Esophagus muscularis mucosa (tissue), 4 donors: ENCODE measurements at regions not wholly inside any gene's neighbourhood (a gene's known extent, or its start where the extent isn't known, plus 50 kb on each side); places are given as distances from the start of the nearest gene placed in this dataset.

Source experiments
- DNase-seq: peaks from one replicate; pipeline ENCODE4 v3.0.0-alpha.2; 2017; ENCODE audit errors: extremely low spot score
- H3K27ac ChIP-seq, 4 donors: fragments of 200-600 bp; sonication (generic); replicated peaks in 1 of 4; 1 replicate in 3 of 4; 2 replicates in 1 of 4; pipeline ENCODE4 v1.5.1; 2016 to 2019; ENCODE audit warnings: mild to moderate bottlenecking in 1 of 4
- H3K27me3 ChIP-seq, 4 donors: fragments of 200-600 bp; sonication (generic); one replicate each; pipeline versions ENCODE4 v1.5.1 to v1.6.0; 2016 to 2019
- H3K36me3 ChIP-seq, 4 donors: fragments of 200-600 bp; sonication (generic); one replicate each; pipeline ENCODE4 v1.5.1; 2016 to 2019
- H3K4me1 ChIP-seq, 4 donors: fragments of 200-600 bp; sonication (generic); one replicate each; pipeline ENCODE4 v1.5.1; 2016 to 2019
- H3K4me3 ChIP-seq, 4 donors: fragments of 200-600 bp; sonication (generic); 1 replicate in 2 of 4; 2 replicates in 2 of 4; pipeline ENCODE4 v1.5.1; 2016 to 2019; ENCODE audit warnings: mild to moderate bottlenecking in 4 of 4, moderate library complexity in 1 of 4
- H3K9me3 ChIP-seq, 4 donors: fragments of 200-600 bp; sonication (generic); 1 replicate in 3 of 4; 2 replicates in 1 of 4; pipeline ENCODE4 v1.5.1; 2016 to 2019
- CTCF ChIP-seq, 3 experiments: fragments of 200-600 bp in 2 of 3; fragments of 450-650 bp in 1 of 3; sonication (generic) in 2 of 3; IDR thresholded peaks; one replicate each; pipeline ENCODE4 v1.5.1; 2017 to 2019; ENCODE audit warnings: antibody characterized with exemption in 3 of 3, mild to moderate bottlenecking in 2 of 3, moderate library complexity in 1 of 3
- EP300 ChIP-seq: sonication (generic); formaldehyde crosslinking; IDR thresholded peaks from one replicate; pipeline ENCODE4 v1.6.1; 2017; ENCODE audit warnings: antibody characterized with exemption
- POLR2A ChIP-seq: fragments of 450-650 bp; IDR thresholded peaks from one replicate; pipeline ENCODE4 v1.6.1; 2017; ENCODE audit warnings: antibody characterized with exemption, moderate library complexity, mild to moderate bottlenecking, low read depth
- POLR2AphosphoS5 ChIP-seq, 2 donors: sonication (generic); formaldehyde crosslinking; IDR thresholded peaks; one replicate each; pipeline ENCODE4 v1.6.1; 2017; ENCODE audit warnings: antibody characterized with exemption in 2 of 2
- WGBS: methylation state at CpG from one replicate; pipeline ENCODE4 v1.1.5; 2018; 5-methylcytosine and 5-hydroxymethylcytosine counted together
- intact Hi-C: fragments of 100-400 bp; cut with DNase I; formaldehyde crosslinking; loops from one replicate; pipeline ENCODE4 v1.15.1; 2023

GRCh38 chr17:6893382-6894205 lies 62.1 kb upstream of the TEKT1 start:
- no peak overlapping the region for H3K27ac ChIP-seq
- WGBS: 28% methylated on average over 22 of the region's 36 CpGs
- DNase-seq: no peak
- TF ChIP-seq POLR2AphosphoS5 (IDR thresholded peaks at IDR 0.05): no peak
- TF ChIP-seq POLR2A: no peak
- no peak for TF ChIP-seq CTCF (IDR thresholded peaks at IDR 0.05)
- TF ChIP-seq EP300: no peak
- intact Hi-C loops: no loop called here
- H3K36me3 ChIP-seq: no peaks in the 10 kb centered on the region
- H3K27me3 ChIP-seq: peaks cover 0 to 74% (median 13%) of the 10 kb centered on the region in 4 donors
- peaks cover 0 to 14% (median 13%) of the 10 kb centered on the region in 4 donors for H3K4me1 ChIP-seq
- no peaks in the 10 kb centered on the region for H3K9me3 ChIP-seq
- H3K4me3 ChIP-seq: peak overlapping the region in 1 of 4 donors; percentile 27

DNA sequence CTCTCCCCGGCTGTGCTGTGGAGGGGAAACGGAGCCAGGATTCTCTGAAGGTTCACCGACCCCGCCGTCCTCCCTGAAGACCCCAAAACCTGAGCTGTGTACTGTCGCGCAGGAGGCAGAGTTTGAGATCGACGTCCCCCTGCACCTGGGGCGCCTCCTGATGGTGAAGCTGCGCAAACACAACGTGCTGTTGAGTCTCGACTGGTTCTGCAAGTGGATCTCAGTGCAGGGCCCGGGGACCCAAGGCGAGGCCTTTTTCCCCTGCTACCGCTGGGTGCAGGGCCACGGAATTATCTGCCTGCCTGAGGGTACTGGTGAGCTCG lies 62.6 kb upstream of the TEKT1 start:
- no peak for DNase-seq
- WGBS: 16% methylated on average over 16 of the region's 18 CpGs
- Histone ChIP-seq H3K4me3 (peak overlapping the region in 1 of 4 donors; percentile 27), H3K4me1 (peaks cover 0 to 14% (median 13%) of the 10 kb centered on the region in 4 donors), H3K36me3 (no peaks in the 10 kb centered on the region), H3K27ac (no peak overlapping the region), H3K9me3 (no peaks in the 10 kb centered on the region), H3K27me3 (peaks cover 0 to 79% (median 13%) of the 10 kb centered on the region in 4 donors)
- intact Hi-C loops: no loop called here
- TF ChIP-seq POLR2AphosphoS5 (IDR thresholded peaks at IDR 0.05) (no peak), CTCF (IDR thresholded peaks at IDR 0.05) (peak in 2 of 3 experiments; percentile 9 to 30)

DNA sequence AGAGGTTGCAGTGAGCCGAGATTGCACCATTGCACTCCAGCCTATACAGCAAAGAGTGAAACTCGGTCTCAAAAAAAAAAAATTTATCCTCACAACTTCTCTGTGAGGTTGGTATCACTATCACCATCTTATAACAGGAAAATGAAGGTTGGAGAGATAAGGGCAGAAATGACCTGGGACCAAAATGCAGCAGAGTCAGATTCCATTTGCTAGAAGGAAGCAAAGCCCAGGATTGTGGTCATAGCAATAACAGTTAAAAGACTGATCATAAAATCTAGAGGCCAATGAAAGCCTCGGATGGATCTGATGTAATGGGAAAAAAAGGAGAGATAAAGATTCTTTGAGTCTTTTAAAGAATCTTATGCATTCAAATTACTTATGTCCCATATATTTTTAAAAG lies 69.6 kb upstream of the TEKT1 start:
- no peaks in the 10 kb centered on the region for H3K4me1 ChIP-seq
- no peaks in the 10 kb centered on the region for H3K36me3 ChIP-seq
- no peak overlapping the region for H3K27ac ChIP-seq
- H3K9me3 ChIP-seq: no peaks in the 10 kb centered on the region
- no peak for DNase-seq
- intact Hi-C loops: no loop called here
- TF ChIP-seq POLR2A (no peak), CTCF (IDR thresholded peaks at IDR 0.05) (no peak), EP300 (no peak), POLR2AphosphoS5 (IDR thresholded peaks at IDR 0.05) (no peak)
- 76% methylated on average over 3 of the region's 3 CpGs for WGBS
- H3K4me3 ChIP-seq: no peak overlapping the region
- H3K27me3 ChIP-seq: peaks cover 0 to 39% (median 0%) of the 10 kb centered on the region in 4 donors

GRCh38 chr17:6903326-6903900 lies 71.9 kb upstream of the TEKT1 start:
- H3K27ac ChIP-seq: no peak overlapping the region
- H3K4me1 ChIP-seq: no peaks in the 10 kb centered on the region
- intact Hi-C loops: no loop called here
- no peak for DNase-seq
- WGBS: 90% methylated on average over 7 of the region's 7 CpGs
- H3K36me3 ChIP-seq: no peaks in the 10 kb centered on the region
- no peak for TF ChIP-seq POLR2A
- no peak for TF ChIP-seq EP300
- no peak for TF ChIP-seq CTCF (IDR thresholded peaks at IDR 0.05)
- no peak for TF ChIP-seq POLR2AphosphoS5 (IDR thresholded peaks at IDR 0.05)
- no peak overlapping the region for H3K4me3 ChIP-seq
- H3K27me3 ChIP-seq: peaks cover 0 to 19% (median 0%) of the 10 kb centered on the region in 4 donors
- no peaks in the 10 kb centered on the region for H3K9me3 ChIP-seq
